ENCODE measurements at regions not wholly inside any gene's neighbourhood (a gene's known extent, or its start where the extent isn't known, plus 50 kb on each side); places are given as distances from the start of the nearest gene placed in this dataset.

- Histone ChIP-seq H3K9me3 (ENCODE audit: control insufficient read depth, insufficient read depth, low read depth, low read length) (no peaks in the 10 kb centered on the region), H3K4me1 (ENCODE audit: control insufficient read depth, insufficient read depth, low read length) (peaks cover 18% of the 10 kb centered on the region; the same call in 1 of the 2 replicates), H3K27me3 (ENCODE audit: control insufficient read depth, insufficient read depth, low read length) (no peaks in the 10 kb centered on the region), H3K27ac (ENCODE audit: low read depth, low read length) (no peak overlapping the region), H3K36me3 (ENCODE audit: control insufficient read depth, insufficient read depth, low read length) (no peaks in the 10 kb centered on the region), H3K4me3 (ENCODE audit: low read depth, low read length) (no peak overlapping the region), H3K9ac (ENCODE audit: low read length) (no peak overlapping the region)
Observed at GRCh38 chr12:111056618-111057521, 136.5 kb upstream of the MYL2 start.

- Histone ChIP-seq H3K27me3 (ENCODE audit: control insufficient read depth, insufficient read depth, low read length) (no peaks in the 10 kb centered on the region), H3K9me3 (ENCODE audit: control insufficient read depth, insufficient read depth, low read depth, low read length) (no peaks in the 10 kb centered on the region), H3K4me1 (ENCODE audit: control insufficient read depth, insufficient read depth, low read length) (peaks cover 9% of the 10 kb centered on the region; the same call in 1 of the 2 replicates), H3K27ac (ENCODE audit: low read depth, low read length) (no peak overlapping the region), H3K4me3 (ENCODE audit: low read depth, low read length) (no peak overlapping the region), H3K36me3 (ENCODE audit: control insufficient read depth, insufficient read depth, low read length) (no peaks in the 10 kb centered on the region), H3K9ac (ENCODE audit: low read length) (no peak overlapping the region)
Observed at GRCh38 chr12:111055181-111055880, 135.0 kb upstream of the MYL2 start.

- Histone ChIP-seq H3K9me3 (ENCODE audit: control insufficient read depth, insufficient read depth, low read depth, low read length) (no peaks in the 10 kb centered on the region), H3K27me3 (ENCODE audit: control insufficient read depth, insufficient read depth, low read length) (peaks cover 3% of the 10 kb centered on the region; the same call in 1 of the 2 replicates)
Observed at GRCh38 chr12:111048991-111049390, 128.6 kb upstream of the MYL2 start.

GRCh38 chr12:111046896-111047295 lies 126.5 kb upstream of the MYL2 start:
- Histone ChIP-seq H3K27me3 (ENCODE audit: control insufficient read depth, insufficient read depth, low read length) (peaks cover 3% of the 10 kb centered on the region; the same call in 1 of the 2 replicates), H3K9ac (ENCODE audit: low read length) (no peak overlapping the region), H3K36me3 (ENCODE audit: control insufficient read depth, insufficient read depth, low read length) (no peaks in the 10 kb centered on the region), H3K4me1 (ENCODE audit: control insufficient read depth, insufficient read depth, low read length) (peaks cover 13% of the 10 kb centered on the region), H3K4me3 (ENCODE audit: low read depth, low read length) (no peak overlapping the region), H3K27ac (ENCODE audit: low read depth, low read length) (no peak overlapping the region), H3K9me3 (ENCODE audit: control insufficient read depth, insufficient read depth, low read depth, low read length) (no peaks in the 10 kb centered on the region)

More at GRCh38 chr12:111048991-111049390, 128.6 kb upstream of the MYL2 start:
- Histone ChIP-seq H3K4me3 (ENCODE audit: low read depth, low read length) (no peak overlapping the region), H3K36me3 (ENCODE audit: control insufficient read depth, insufficient read depth, low read length) (no peaks in the 10 kb centered on the region), H3K27ac (ENCODE audit: low read depth, low read length) (no peak overlapping the region), H3K9ac (ENCODE audit: low read length) (no peak overlapping the region), H3K4me1 (ENCODE audit: control insufficient read depth, insufficient read depth, low read length) (peaks cover 11% of the 10 kb centered on the region; the same call in 1 of the 2 replicates)

GRCh38 chr12:111045941-111046340 lies 125.6 kb upstream of the MYL2 start:
- H3K9ac ChIP-seq (ENCODE audit: low read length) = no peak overlapping the region
- H3K36me3 ChIP-seq (ENCODE audit: control insufficient read depth, insufficient read depth, low read length) = no peaks in the 10 kb centered on the region
- H3K27me3 ChIP-seq (ENCODE audit: control insufficient read depth, insufficient read depth, low read length) = peaks cover 3% of the 10 kb centered on the region; the same call in 1 of the 2 replicates
- no peak overlapping the region for H3K27ac ChIP-seq (ENCODE audit: low read depth, low read length)
- H3K9me3 ChIP-seq (ENCODE audit: control insufficient read depth, insufficient read depth, low read depth, low read length) = no peaks in the 10 kb centered on the region
- H3K4me1 ChIP-seq (ENCODE audit: control insufficient read depth, insufficient read depth, low read length) = peaks cover 19% of the 10 kb centered on the region
- H3K4me3 ChIP-seq (ENCODE audit: low read depth, low read length) = no peak overlapping the region

DNA sequence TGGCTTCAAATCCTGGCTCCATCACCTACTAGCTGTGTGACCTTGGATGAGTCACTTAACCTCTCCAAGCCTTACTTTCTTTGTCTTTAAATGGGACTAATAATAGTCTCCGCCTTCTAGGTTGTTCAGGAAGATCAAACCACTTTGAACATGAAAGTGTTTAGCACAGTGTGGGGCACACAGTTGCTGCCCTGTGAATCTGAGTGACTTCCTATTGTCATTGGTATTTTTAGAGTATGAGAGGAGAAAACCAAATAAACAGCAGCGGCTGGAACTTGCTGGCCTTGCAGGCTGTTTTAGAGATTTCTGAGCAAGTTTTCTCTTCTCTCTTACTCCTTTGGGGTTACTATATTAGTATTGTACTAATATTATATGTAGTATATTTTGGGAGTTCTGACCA lies 120.7 kb upstream of the MYL2 start:
- peaks cover 19% of the 10 kb centered on the region for H3K4me1 ChIP-seq (ENCODE audit: control insufficient read depth, insufficient read depth, low read length)
- no peaks in the 10 kb centered on the region for H3K36me3 ChIP-seq (ENCODE audit: control insufficient read depth, insufficient read depth, low read length)
- no peaks in the 10 kb centered on the region for H3K9me3 ChIP-seq (ENCODE audit: control insufficient read depth, insufficient read depth, low read depth, low read length)
- no peak overlapping the region for H3K27ac ChIP-seq (ENCODE audit: low read depth, low read length)
- H3K9ac ChIP-seq (ENCODE audit: low read length) = no peak overlapping the region
- no peak overlapping the region for H3K4me3 ChIP-seq (ENCODE audit: low read depth, low read length)
- H3K27me3 ChIP-seq (ENCODE audit: control insufficient read depth, insufficient read depth, low read length) = peaks cover 29% of the 10 kb centered on the region

DNA sequence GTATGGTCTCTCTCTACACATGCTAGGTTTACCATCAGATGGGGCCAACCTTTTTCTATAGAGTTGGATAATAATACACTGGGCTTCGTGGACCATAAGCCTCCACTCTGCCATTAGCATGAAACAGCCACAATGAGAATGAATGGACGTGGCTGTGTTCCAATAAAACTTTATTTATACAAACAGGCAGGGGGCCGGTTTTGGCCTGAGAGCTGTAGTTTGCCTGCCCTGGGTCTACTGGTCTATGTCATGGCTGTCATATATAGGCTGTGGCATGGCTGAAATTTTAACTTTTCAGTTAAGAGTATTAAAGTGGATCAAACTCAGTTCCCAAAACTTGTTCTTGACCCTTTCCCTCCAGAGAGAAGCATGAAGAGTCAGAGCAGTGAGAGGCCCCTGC lies 120.3 kb upstream of the MYL2 start:
- H3K27me3 ChIP-seq (ENCODE audit: control insufficient read depth, insufficient read depth, low read length) = peaks cover 33% of the 10 kb centered on the region
- H3K27ac ChIP-seq (ENCODE audit: low read depth, low read length) = no peak overlapping the region
- no peaks in the 10 kb centered on the region for H3K9me3 ChIP-seq (ENCODE audit: control insufficient read depth, insufficient read depth, low read depth, low read length)
- no peaks in the 10 kb centered on the region for H3K36me3 ChIP-seq (ENCODE audit: control insufficient read depth, insufficient read depth, low read length)
- no peak overlapping the region for H3K9ac ChIP-seq (ENCODE audit: low read length)
- H3K4me3 ChIP-seq (ENCODE audit: low read depth, low read length) = no peak overlapping the region
- H3K4me1 ChIP-seq (ENCODE audit: control insufficient read depth, insufficient read depth, low read length) = peaks cover 23% of the 10 kb centered on the region

DNA sequence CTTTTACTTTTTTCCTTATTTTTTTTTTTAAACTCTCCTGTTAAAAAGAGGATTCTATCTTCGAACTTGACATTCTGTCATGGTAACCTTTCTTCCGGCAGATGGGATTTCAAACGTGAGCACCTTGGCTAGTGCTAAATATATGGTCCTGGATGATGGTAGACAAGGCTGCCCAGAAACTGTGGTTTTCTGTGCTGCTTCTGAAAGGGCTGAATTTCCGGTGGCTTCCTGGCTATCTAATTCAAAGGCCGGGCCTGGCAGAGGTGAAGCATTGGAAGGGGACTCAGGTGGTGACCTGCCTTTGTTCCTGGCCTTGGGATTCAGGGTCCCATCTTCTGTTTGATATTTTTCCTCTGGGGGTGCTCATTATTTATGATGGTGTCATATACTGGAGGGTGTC lies 118.6 kb upstream of the MYL2 start:
- Histone ChIP-seq H3K27me3 (ENCODE audit: control insufficient read depth, insufficient read depth, low read length) (peaks cover 43% of the 10 kb centered on the region), H3K9ac (ENCODE audit: low read length) (no peak overlapping the region), H3K27ac (ENCODE audit: low read depth, low read length) (no peak overlapping the region), H3K4me1 (ENCODE audit: control insufficient read depth, insufficient read depth, low read length) (peaks cover 24% of the 10 kb centered on the region), H3K9me3 (ENCODE audit: control insufficient read depth, insufficient read depth, low read depth, low read length) (no peaks in the 10 kb centered on the region), H3K36me3 (ENCODE audit: control insufficient read depth, insufficient read depth, low read length) (no peaks in the 10 kb centered on the region), H3K4me3 (ENCODE audit: low read depth, low read length) (no peak overlapping the region)

GRCh38 chr12:111038077-111038476 lies 117.7 kb upstream of the MYL2 start:
- no peaks in the 10 kb centered on the region for H3K9me3 ChIP-seq (ENCODE audit: control insufficient read depth, insufficient read depth, low read depth, low read length)
- no peak overlapping the region for H3K4me3 ChIP-seq (ENCODE audit: low read depth, low read length)
- H3K9ac ChIP-seq (ENCODE audit: low read length) = no peak overlapping the region
- no peak overlapping the region for H3K27ac ChIP-seq (ENCODE audit: low read depth, low read length)
- peaks cover 24% of the 10 kb centered on the region for H3K4me1 ChIP-seq (ENCODE audit: control insufficient read depth, insufficient read depth, low read length)
- H3K36me3 ChIP-seq (ENCODE audit: control insufficient read depth, insufficient read depth, low read length) = no peaks in the 10 kb centered on the region
- peaks cover 46% of the 10 kb centered on the region for H3K27me3 ChIP-seq (ENCODE audit: control insufficient read depth, insufficient read depth, low read length)

DNA sequence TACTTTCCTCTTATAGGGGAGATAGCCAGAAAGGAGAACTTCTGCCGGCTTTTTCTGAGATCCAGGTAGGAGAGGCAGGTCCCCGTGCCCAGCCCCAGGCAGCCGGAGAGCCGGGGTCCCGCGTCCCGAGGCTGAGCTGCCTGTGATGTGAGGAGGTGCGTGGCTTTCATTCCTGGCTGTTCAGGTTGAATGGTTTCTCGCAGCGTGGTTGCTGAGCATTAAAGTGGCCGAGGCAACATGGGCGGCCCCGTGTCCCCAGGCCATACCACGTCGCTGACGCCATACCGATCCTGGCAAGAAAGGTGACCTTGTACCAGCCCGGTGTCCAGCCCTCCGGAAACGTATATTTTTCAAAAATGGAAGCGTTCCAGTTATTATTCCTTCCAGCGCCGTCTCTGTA lies 116.7 kb upstream of the MYL2 start:
- Histone ChIP-seq H3K4me3 (ENCODE audit: low read depth, low read length) (no peak overlapping the region; the same call in 1 of the 2 replicates), H3K27me3 (ENCODE audit: control insufficient read depth, insufficient read depth, low read length) (peaks cover 55% of the 10 kb centered on the region), H3K36me3 (ENCODE audit: control insufficient read depth, insufficient read depth, low read length) (no peaks in the 10 kb centered on the region), H3K9me3 (ENCODE audit: control insufficient read depth, insufficient read depth, low read depth, low read length) (no peaks in the 10 kb centered on the region), H3K27ac (ENCODE audit: low read depth, low read length) (no peak overlapping the region), H3K4me1 (ENCODE audit: control insufficient read depth, insufficient read depth, low read length) (peaks cover 23% of the 10 kb centered on the region), H3K9ac (ENCODE audit: low read length) (no peak overlapping the region)

All from HUES6 (cell line).